Upper lobe of left lung (tissue), 4 donors: ENCODE measurements at regions not wholly inside any gene's neighbourhood (a gene's known extent, or its start where the extent isn't known, plus 50 kb on each side); places are given as distances from the start of the nearest gene placed in this dataset.

Experiments
- EP300 ChIP-seq, 4 donors: sonication (generic); formaldehyde crosslinking; IDR thresholded peaks; one replicate each; pipeline ENCODE4 v1.5.1; 2017; ENCODE audit warnings: antibody characterized with exemption in 4 of 4, control low read depth in 2 of 4
- POLR2AphosphoS5 ChIP-seq, 2 donors: sonication (generic); formaldehyde crosslinking; IDR thresholded peaks; one replicate each; pipeline ENCODE4 v1.5.1; 2017; ENCODE audit warnings: antibody characterized with exemption in 2 of 2

DNA sequence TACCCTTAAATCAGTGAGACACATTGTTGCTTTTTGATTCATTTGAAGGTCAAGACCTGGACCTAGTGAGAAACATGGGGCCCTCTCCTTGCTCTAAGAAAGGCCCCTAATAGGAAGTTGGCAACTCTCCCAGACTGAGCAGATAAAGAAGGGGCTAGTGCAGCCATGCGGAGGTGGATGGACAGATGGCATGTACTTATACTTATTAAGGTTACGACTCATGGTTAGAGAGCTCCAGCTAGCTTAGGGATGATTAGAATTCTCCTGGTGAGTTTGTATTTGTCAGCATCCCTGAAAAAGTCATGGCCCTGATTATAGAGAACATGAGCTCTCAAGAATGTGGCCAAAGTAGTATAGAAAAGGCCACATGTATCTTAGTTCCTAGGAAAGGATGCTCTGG lies 112.1 kb upstream of the BDNF start:
- TF ChIP-seq EP300 (IDR thresholded peaks at IDR 0.05) (no peak), POLR2AphosphoS5 (IDR thresholded peaks at IDR 0.05) (no peak)
